Endothelial cell of umbilical vein (primary cell): ENCODE measurements at regions not wholly inside any gene's neighbourhood (a gene's known extent, or its start where the extent isn't known, plus 50 kb on each side); places are given as distances from the start of the nearest gene placed in this dataset.

Source experiments
- EZH2 ChIP-seq: IDR thresholded peaks from 2 replicates; pipeline ENCODE4 v1.6.1; 2012; ENCODE audit warnings: borderline replicate concordance, low read depth, mild to moderate bottlenecking, moderate library complexity, low read length, inconsistent platforms; ENCODE audit not compliant: severe bottlenecking
- MYC ChIP-seq: IDR thresholded peaks from one replicate; pipeline ENCODE4 v1.6.1; 2011; ENCODE audit warnings: mild to moderate bottlenecking, low read depth, low read length
- POLR2A ChIP-seq: IDR thresholded peaks from 2 replicates; pipeline ENCODE4 v1.6.1; 2012; ENCODE audit warnings: low read depth, mild to moderate bottlenecking, control low read depth, low read length
- POLR2AphosphoS5 ChIP-seq: IDR thresholded peaks from 2 replicates; pipeline ENCODE4 v1.6.1; 2012; ENCODE audit warnings: low read depth, mild to moderate bottlenecking, control low read depth, low read length, moderate library complexity; ENCODE audit not compliant: insufficient read depth
- TF ChIP-seq, protein P1 (sequence below), 2 donors: IDR thresholded peaks; 1 replicate in 1 of 2; 2 replicates in 1 of 2; pipeline ENCODE4 v1.5.1; 2011; ENCODE audit warnings: low read length in 2 of 2, mild to moderate bottlenecking in 2 of 2, moderate library complexity in 2 of 2, control low read depth in 1 of 2, inconsistent platforms in 1 of 2, low read depth in 1 of 2; ENCODE audit not compliant: insufficient read depth in 1 of 2; ENCODE audit errors: extremely low read depth in 1 of 2

DNA sequence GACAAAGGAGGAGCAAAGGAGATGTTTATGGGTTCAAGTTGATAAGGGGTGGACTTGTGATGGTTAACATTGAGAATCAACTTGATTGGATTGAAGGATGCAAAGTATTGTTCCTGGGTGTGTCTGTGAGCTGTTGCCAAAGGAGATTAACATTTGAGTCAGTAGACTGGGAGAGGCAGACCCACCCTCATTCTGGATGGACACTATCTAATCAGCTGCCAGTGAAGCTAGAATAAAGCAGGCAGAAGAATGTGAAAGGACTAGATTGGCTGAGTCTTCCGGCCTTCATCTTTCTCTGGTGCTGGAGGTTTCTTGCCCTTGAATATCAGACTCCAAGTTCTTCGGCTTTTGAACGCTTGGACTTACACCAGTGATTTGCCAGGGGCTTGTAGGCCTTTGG, 98.7 kb upstream of the DAB1 start:
- no peak for TF ChIP-seq POLR2A
- TF ChIP-seq, protein P1, sequence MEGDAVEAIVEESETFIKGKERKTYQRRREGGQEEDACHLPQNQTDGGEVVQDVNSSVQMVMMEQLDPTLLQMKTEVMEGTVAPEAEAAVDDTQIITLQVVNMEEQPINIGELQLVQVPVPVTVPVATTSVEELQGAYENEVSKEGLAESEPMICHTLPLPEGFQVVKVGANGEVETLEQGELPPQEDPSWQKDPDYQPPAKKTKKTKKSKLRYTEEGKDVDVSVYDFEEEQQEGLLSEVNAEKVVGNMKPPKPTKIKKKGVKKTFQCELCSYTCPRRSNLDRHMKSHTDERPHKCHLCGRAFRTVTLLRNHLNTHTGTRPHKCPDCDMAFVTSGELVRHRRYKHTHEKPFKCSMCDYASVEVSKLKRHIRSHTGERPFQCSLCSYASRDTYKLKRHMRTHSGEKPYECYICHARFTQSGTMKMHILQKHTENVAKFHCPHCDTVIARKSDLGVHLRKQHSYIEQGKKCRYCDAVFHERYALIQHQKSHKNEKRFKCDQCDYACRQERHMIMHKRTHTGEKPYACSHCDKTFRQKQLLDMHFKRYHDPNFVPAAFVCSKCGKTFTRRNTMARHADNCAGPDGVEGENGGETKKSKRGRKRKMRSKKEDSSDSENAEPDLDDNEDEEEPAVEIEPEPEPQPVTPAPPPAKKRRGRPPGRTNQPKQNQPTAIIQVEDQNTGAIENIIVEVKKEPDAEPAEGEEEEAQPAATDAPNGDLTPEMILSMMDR (IDR thresholded peaks at IDR 0.05; ENCODE audit: extremely low read depth in 1 of 2, insufficient read depth in 1 of 2, low read depth in 1 of 2, low read length in 2 of 2) = no peak
- TF ChIP-seq POLR2AphosphoS5 = no peak
- no peak for TF ChIP-seq MYC
- TF ChIP-seq EZH2 = no peak
